ENCODE measurements at regions not wholly inside any gene's neighbourhood (a gene's known extent, or its start where the extent isn't known, plus 50 kb on each side); places are given as distances from the start of the nearest gene placed in this dataset.

- TF ChIP-seq CTCF (IDR thresholded peaks at IDR 0.05; ENCODE audit: insufficient read depth, low read length, missing control alignments): no peak
- no peak overlapping the region for H3K4me3 ChIP-seq (ENCODE audit: low read depth, low read length)
- no peak for DNase-seq (ENCODE audit: low read depth, low spot score)
- ChIA-PET CTCF (no interaction called here), POLR2A (no interaction called here)
Measured at GRCh38 chr1:222031318-222031717, 289.4 kb upstream of the DUSP10 start.

- POLR2A ChIA-PET: no interaction called here
- CTCF ChIA-PET: interaction anchor here (1.2 to 1.3 kb wide), 2 partner anchors 19 to 426 kb away, joined by 3 to 4 read pairs; no protein-coding TSS in a partner anchor
- no peak overlapping the region for H3K4me3 ChIP-seq (ENCODE audit: low read depth, low read length)
- DNase-seq (ENCODE audit: low read depth, low spot score): no peak
- TF ChIP-seq CTCF (IDR thresholded peaks at IDR 0.05; ENCODE audit: insufficient read depth, low read length, missing control alignments): no peak
Measured at GRCh38 chr1:222028676-222029075, 286.8 kb upstream of the DUSP10 start.

GRCh38 chr1:222028116-222028515 is 286.2 kb upstream of the DUSP10 start:
- TF ChIP-seq CTCF (IDR thresholded peaks at IDR 0.05; ENCODE audit: insufficient read depth, low read length, missing control alignments): no peak
- H3K4me3 ChIP-seq (ENCODE audit: low read depth, low read length): no peak overlapping the region
- DNase-seq (ENCODE audit: low read depth, low spot score): no peak
- ChIA-PET CTCF (interaction anchor here (1.0 to 1.3 kb wide), 3 partner anchors 12 to 427 kb away, joined by 3 to 4 read pairs (median 4); no protein-coding TSS in a partner anchor), POLR2A (no interaction called here)

- ChIA-PET CTCF (interaction anchor here (0.8 to 1.6 kb wide), 3 partner anchors 9 to 439 kb away, joined by 3 to 5 read pairs (median 3); no protein-coding TSS in a partner anchor), POLR2A (interaction anchor here (0.7 kb wide), 1 partner anchor 366 kb away, joined by 3 read pairs; no protein-coding TSS in a partner anchor)
- no peak for TF ChIP-seq CTCF (IDR thresholded peaks at IDR 0.05; ENCODE audit: insufficient read depth, low read length, missing control alignments)
- DNase-seq (ENCODE audit: low read depth, low spot score): no peak
- H3K4me3 ChIP-seq (ENCODE audit: low read depth, low read length): no peak overlapping the region
Measured at GRCh38 chr1:222026280-222026679, 284.4 kb upstream of the DUSP10 start.

GRCh38 chr1:222023025-222023424 is 281.1 kb upstream of the DUSP10 start:
- ChIA-PET POLR2A (no interaction called here), CTCF (no interaction called here)
- DNase-seq (ENCODE audit: low read depth, low spot score): no peak
- H3K4me3 ChIP-seq (ENCODE audit: low read depth, low read length): no peak overlapping the region
- no peak for TF ChIP-seq CTCF (IDR thresholded peaks at IDR 0.05; ENCODE audit: insufficient read depth, low read length, missing control alignments)

- H3K4me3 ChIP-seq (ENCODE audit: low read depth, low read length): no peak overlapping the region
- DNase-seq (ENCODE audit: low read depth, low spot score): no peak
- ChIA-PET POLR2A (no interaction called here), CTCF (interaction anchor here (0.7 to 1.1 kb wide), 2 partner anchors 12 to 84 kb away, joined by 3 to 6 read pairs; no protein-coding TSS in a partner anchor)
- no peak for TF ChIP-seq CTCF (IDR thresholded peaks at IDR 0.05; ENCODE audit: insufficient read depth, low read length, missing control alignments)
Measured at GRCh38 chr1:222021129-222021528, 279.2 kb upstream of the DUSP10 start.
